ENCODE measurements at regions not wholly inside any gene's neighbourhood (a gene's known extent, or its start where the extent isn't known, plus 50 kb on each side); places are given as distances from the start of the nearest gene placed in this dataset.

DNA sequence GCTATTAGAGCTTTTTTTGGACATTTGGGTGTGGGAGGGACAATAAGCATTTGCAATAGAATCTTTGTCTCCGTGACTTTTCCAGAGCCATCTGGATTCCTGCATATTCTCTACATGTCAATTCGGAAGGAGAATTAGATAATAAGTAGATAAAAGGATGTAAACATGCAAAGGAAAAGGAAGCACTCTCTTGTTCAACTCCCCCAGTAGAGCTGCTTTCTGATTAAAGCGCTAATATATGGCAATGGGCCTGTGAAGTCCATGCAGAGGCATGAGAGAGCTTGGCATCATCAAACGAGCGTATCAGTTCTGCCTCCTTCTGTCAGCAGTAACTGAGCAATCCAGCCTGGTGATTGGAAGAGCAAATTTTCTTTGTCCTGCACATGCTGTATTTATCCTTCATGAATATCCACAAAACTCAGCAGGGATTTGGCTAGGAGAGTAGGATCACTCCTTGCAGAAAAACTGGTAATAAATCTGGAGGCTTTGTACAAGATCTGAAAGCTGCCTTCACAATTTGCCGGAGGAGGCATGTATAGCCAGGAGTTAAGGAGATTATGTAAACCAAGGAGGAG is 1752.9 kb downstream of the MAT2B start:
- DNase-seq: no peak

DNA sequence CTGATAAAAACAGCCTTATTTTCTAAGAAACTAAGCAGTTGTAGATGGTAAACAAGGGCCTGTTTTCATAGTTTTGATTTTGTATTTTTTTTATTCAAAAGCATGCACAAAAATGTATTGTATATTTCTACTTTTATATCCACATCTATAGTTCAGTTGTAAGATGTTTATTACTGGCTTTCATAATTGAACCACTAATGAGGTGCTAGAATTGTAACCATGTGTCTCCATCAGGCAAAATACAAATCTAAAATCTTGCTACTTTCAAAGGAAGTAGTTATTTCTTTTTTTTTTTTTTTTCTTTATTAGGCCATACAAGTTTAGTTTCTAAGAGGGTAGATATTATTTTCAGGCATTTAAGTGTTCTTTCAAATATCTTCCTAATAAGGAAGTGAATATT is 1755.0 kb downstream of the MAT2B start:
- DNase-seq: no peak

DNA sequence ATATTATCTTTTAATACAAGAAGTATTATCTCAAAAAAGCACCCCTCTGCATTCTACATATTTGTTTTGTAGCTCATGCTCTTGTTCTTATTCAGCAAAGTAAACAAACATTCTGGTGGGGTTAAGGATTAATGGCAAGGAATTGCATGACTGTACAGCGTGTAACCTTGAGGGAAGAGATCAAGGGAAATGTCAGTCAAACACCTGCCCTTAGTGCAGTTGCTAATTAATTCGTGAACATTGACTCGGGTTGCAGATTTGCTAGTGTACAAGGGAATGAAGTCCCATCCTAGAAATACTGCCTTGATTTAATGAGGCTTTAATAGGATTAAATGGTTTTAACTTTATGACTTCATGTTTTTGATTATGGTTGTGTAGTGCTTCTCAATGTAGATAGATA is 1758.1 kb downstream of the MAT2B start:
- DNase-seq: no peak

DNA sequence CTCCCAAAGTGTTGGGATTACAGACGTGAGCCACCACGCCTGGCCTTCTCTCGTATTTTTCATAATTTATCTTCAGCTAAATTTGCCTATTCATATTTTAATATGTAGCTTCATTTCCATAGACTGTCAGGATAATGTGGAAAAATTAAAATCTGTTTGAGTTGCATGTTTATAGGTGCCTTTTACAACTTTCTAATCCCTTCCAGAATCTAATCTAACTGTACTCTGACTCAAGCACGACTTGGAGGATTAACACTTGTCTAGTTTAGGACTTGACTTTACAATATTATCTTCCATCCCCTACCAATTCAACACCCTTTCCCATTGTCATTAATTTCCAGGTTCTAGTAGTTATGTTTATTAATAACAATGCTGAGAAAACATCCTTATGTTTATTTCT is 1761.5 kb downstream of the MAT2B start:
- DNase-seq: no peak

DNA sequence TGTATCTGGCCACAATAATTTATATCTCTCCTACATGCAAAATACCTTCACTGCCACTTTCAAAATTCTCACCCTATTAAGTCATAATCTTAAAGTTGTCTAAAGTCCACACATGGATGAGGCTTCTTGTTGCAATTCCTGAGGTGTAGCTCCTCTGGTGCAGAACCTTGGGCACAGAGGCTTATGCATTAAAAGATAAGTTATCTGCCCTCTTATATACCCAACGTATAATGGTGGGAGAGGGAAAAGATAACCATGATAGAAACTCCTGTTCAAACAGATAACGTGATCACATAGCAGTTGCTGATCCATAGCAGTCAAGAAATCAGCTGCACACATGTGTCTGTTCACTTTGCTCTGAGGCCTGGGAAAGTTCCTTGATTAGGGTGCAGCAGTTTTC is 1767.0 kb downstream of the MAT2B start:
- DNase-seq: no peak

DNA sequence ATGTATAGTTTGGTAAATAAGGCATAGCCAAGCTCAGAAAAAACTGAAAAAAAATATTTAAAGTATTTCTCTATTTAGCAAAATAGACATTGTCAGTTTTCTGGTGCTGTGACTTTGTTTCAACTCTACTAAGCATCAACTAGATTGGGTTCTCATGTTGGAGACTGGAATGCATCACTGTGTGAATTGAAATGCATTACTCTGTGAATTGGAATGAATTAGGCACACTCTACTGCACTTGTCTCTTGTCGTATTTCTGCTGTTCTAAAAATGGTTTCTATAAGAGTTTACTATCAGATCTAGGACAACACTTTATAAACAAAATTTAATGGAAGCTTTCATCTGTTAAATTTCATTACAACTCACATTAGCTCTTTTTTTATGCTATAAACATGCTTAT is 1772.2 kb downstream of the MAT2B start:
- no peak for DNase-seq

DNA sequence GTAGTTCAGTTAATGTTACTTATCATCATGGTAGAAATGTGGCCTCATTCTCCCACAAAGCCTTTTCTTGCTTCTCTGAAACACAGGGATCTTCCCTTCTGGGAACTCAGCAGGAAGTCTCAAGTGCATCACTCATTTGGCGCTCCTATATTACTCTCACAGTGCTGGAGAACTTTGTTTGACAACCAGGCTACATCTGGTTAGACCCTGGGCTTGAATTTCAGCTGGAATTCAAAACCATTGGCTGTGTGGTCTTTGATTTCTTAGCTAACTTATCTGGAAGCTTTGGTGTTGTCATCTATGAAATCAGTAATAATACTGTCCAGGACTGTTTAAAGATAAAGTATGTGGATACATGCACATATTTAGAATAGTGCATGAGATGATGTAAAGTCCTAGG is 1777.1 kb downstream of the MAT2B start:
- no peak for DNase-seq

DNA sequence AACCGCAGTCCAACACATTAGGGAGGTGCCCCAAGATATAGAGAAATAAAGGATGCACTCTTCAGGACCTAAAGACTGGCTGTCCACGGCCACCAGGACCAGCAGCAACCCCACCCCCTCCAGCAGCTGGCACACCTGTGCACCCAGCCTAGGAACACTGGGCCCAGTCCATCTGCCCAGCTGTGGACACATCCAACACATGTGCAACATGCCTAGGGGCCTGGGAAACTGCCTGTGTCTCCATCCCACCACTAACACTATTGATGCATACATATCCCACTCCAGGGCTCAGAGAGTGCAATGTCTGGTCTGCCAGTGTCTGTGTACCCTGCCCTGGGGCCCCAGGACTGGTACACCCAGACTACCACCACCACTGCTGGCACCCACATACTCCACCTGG is 1781.3 kb downstream of the MAT2B start:
- no peak for DNase-seq

DNA sequence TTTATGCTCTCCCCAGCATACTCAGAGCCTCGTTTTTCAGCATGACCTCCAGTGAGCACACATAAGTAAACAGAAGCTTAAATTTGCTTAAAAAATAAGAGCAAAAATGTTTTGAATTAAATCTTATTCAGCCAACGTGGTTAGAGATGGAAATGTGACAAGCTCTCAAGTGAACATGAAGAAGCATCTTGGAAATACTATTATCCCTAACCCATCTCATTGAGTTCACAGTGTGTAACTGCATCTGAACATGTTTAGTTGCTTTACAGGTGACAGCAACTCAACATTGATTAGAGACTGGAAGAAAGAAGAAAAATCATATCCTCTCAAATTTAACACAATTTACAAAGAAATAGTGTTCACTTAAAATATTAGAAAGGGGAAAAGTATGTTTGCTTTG is 1785.1 kb downstream of the MAT2B start:
- no peak for DNase-seq

DNA sequence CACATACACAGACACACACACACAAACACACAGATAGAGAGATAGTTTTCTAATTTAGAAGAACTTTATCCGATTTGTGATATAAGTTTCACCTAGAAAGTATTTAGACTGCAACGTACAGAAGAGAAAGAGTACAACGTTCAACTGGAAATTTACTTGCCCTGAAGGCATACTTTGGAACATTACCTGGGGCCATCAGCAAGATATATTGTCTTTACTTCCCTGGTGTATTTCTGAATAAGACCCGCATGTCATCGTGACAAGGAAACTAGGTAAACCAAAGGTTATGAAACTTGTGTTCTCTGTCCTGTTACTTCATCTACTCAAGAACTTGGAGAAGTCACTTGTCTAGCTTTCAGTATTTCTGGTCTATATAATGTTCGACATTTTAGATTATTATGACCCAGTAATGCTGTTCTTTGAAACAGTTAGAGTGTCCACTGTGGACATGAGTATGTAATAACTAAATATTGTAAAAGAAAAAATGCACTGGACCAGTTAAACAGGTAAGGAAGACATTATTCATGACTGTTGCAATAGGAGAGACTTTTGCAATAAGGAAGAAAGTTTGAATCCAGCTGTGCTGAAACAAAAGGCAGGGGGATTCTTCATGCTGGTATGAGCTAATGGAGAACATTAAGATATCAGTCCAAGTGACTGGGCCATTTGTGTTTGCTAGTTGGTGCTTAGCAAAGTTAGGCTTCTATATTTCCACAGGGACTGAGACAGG is 1791.1 kb downstream of the MAT2B start:
- DNase-seq: no peak

DNA sequence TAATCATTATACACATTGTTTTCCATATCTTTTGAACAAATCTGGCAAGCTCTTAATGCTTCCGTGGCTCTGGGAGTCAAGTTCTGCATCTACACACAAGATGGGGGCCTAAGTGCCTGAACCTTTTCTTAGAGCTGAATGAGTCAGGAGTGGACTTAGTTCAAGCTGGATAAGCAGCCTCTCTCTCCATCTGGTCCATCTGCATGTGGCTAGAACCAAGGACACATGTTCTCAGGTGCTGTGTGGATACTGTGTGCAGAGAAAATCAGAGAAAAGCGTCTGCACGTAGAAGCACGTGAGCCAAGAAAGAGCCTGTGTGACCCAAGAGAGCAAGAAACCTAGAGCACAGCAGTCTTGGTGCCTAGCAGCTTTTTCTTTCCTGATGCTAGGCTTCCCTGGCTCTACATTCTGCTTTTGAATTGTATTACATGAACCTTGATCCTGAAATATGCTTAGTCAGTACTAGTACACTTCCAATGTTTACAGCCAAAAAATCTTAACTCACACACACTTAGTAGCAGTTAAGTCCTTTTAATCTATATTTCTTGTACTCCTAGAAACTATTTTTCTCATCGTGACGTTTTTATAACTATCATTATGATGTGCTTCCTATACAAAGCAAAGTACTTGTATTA is 1798.9 kb downstream of the MAT2B start:
- DNase-seq: no peak

DNA sequence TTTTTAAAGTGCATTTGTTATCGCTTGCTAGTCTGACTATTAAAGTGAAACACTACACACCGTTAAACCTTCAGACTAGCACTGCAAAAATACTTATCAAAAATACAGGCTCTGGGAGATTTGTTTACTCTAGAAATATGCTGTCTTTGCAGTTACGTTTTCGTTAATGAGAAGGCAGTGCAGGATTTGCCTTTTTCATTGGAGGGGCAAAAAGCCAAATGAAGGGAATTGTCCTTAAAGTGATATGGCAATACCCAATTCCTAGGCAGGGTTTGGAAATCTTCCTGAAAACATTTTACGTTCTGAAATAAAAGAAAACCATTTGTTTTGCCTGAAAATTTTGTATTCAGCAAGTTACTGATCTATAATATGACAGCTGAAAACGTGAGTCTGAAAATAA is 1800.2 kb downstream of the MAT2B start:
- DNase-seq: no peak

DNA sequence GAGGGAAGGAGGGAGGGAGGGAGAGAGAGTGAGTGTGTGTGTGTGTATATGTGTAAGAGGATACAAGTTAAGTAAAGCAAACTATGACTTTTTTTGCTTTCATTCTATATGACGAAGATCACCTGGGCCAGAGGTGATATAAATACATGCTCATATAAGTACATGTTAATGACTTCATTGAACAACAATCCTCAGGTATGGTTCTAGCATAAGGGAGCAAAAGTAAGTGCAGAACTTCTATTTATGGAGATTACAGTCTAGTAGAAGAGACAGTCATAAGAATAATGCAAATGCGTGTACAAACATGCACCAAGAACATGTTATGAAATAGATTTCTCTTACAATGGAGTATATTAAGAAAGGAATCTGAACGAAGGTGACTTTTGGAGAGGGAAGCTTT is 1804.0 kb downstream of the MAT2B start:
- DNase-seq: no peak

DNA sequence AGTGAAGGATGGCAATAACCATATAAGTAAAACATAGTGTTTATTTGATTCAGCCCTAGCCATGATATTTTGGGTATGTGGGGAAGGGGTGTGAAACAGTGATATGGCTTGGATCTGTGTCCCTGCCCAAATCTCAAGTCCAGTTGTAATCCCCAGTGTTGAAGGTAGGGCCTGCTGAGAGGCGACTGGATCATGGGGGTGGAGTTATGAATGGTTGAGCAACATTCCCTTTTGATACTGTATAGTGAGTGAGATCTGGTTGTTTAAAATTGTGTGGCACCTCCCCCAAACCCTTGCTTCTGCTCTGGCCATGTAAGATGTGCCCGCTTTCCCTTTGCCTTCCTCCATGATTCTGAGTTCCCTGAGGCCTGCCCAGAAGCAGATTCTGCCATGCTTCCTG is 1804.6 kb downstream of the MAT2B start:
- DNase-seq: no peak

DNA sequence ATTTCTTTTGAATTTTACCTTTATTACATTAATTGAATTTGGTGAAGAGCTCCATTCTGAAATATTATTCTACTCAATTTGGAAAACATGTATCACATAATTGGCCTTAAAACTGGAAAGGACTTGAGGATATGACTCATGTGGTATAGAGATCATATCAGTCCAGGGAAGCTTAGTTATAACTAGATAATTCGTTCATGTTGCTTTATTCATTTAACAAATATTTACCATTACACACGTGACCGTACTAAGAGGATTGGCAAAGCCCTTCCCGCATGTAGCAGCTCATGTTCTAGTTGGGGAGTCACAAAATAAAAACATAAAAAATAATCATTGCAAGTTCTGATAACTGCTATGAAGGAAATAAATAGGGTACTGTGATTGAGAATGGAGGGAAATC is 1816.5 kb downstream of the MAT2B start:
- DNase-seq: no peak

DNA sequence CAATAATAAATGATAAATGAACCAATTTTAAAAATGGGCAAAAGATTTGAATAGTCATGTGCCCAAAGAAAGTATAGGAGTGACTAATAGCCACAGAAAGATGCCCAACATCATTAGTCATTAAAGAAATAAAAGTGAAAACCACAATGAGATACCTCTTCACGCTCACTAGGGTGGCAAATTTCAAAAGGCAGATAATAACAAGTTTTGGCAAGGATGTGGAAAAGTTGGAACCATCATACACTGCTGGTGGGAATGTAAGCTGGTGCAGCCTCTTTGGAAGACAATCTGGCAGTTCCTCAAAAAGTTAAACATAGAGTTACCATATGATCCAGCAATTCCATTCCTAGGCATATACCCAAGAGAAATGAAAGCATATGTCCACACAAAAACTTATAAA is 1819.8 kb downstream of the MAT2B start:
- no peak for DNase-seq

DNA sequence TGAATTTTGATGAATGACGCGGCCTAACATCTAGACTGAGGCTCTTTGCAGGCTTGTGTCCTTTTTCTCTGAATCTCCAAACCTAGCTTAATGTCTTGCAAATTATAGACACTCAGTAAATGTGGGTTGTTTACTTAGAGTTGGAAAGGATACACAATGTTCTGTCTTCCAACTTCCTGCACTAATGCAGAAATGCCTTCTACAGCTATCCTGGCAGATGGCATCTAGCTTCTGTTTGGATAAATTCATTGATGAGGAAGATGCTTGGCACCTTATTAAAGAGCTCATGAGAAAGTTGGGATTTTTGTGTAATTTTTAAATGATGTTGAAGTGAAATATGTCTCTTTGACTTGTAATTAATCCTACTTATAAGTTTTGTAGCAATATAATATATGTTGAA is 1822.2 kb downstream of the MAT2B start:
- DNase-seq: no peak

DNA sequence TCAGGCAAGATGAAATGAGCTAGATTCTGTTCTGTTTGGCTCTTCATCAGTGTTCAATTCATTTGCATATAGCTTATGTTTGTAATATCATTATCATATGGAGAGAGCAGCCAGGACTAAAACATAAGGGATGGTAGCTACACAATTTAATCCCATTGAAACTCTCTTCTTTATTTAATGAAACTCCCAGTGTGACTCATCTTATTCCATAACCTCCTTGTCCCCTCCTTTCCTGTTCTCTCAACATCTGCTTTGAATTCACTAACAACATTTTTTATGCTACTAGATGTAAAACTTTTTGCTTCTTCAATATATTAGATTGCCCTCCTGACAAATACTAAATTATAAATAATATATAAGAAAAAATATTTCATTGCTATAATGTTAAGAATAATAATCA is 1823.4 kb downstream of the MAT2B start:
- DNase-seq: no peak

DNA sequence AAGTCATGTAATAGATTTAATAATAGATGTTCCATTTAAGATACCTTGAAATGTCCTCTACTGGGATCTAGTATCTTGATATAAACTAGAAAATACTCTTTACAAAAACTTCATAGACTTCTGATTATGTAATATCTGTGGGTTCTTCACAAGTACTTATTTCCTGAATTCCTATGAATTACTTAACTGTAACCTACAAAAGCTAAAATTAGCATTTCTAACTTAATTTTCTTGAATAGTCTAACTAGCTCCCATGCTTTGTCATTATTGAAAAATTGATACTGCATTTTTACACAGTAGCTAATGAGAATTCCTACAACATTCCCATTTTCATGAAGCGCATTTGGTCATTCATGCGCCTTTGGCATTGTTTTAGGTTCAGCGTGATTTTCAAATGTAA is 1828.2 kb downstream of the MAT2B start:
- no peak for DNase-seq

DNA sequence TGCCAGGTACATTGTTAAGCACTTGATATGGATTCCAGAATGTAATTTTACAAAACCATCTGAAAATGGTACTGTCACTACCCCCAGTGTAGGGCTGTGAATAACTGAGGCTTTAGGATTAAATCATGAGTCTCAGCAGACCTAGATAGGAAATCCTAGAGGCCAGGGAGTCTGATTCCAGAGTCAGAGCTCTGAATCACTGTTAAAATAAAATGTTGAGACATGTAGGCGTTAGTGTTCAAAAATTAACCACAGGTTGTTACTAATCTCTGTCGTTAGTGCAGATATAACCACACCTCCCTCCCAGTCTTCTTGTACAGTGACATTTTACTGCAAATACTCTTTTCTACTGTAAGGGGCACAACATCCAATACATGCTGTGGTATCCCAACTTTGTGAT is 1828.8 kb downstream of the MAT2B start:
- no peak for DNase-seq

DNA sequence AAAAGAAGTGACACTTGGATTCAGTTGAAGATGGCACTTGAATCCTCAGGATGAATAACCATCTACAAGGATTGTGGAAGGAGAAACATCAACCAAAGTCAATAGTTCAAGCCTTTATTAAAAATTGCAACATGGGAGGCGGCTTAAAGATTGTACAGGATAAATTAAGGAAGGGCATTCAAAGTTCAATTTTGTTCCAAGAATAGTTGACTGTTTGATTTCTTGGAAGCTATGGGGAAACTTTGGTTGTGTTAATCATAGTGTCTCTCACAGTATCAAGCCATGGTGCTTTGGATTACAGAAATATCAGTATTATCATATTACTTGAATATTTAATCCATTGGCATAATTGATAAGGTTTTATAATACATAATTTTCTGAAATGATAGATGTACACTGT is 1844.3 kb downstream of the MAT2B start:
- DNase-seq: no peak

DNA sequence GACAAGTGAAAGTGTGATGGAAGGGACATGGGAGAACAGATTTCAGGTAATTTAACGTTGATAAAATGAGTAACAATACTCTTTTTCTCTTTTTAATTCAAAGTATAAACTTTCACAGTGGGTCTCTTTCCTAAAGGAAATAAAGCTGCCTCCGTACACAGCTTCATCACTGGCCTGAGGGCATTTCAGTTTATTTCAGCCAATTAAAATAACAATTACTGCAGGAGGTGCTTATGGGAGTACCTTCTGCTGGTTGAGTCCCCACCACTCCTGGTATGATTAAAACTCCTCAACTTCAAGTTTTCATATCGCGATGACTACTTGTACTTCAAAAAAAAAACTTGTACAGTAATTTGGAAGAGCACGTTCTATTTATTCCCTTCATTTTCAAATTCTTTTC is 1845.9 kb downstream of the MAT2B start:
- DNase-seq: no peak

DNA sequence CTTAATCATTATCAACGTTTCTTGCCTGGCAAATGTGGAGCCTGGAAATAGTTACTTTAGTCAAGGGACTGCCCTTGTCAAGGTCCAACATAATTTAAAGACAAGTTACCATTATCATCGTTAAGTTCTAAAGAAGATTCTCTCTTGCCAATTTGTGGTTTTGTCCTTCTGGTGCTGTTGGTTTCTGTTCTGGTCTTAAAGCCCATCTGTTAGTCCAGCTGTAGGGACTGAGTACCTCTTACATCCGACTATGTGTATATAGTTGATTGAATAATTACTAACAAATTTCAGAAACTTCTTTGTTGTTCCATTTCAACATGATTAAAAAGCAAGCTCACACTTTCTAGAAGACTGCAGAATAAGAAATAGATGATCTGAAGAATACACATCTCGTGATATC is 1854.9 kb downstream of the MAT2B start:
- no peak for DNase-seq

DNA sequence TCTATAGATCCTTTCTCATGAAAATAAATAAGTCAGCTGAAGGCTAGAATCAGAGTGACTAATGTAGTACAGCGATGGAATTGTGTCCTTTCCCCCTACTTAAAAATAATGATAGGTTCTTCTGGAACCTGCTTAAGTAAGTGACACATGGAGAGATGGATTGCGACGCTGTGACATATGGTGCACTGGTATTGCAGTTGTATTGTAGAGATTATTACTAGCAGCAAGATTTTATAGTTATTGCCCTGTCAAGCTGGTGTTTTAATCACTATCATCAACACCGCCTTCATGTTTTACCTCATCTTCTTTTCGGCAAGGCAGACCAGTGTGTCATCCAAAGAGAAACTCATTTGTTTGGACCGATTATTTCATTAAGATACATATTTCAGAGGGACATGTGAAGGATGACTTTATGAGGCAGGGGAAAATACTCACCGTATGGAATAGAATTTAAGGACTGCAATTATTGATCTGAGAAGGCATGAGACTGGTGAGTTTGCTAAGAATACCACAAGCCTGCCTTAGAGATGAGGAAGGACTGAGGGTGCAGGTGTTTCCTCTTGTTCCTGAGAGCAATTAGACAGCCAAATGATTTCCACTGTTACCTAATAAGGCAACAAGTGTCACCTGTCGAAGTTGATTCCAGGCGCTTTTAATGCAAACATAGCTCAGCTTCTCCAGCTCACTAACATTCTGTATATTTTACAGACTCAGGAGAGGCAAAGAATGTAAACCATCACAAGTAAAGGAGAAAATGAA is 1855.5 kb downstream of the MAT2B start:
- no peak for DNase-seq
